Skeletal muscle satellite cell (primary cell): ENCODE measurements at regions not wholly inside any gene's neighbourhood (a gene's known extent, or its start where the extent isn't known, plus 50 kb on each side); places are given as distances from the start of the nearest gene placed in this dataset.

Experiments used
- H3K27me3 ChIP-seq: 2 replicates; pipeline ENCODE4 v1.7.0; 2013; ENCODE audit warnings: low read length; ENCODE audit not compliant: control insufficient read depth, insufficient read depth
- H3K36me3 ChIP-seq: 2 replicates; pipeline ENCODE4 v1.7.0; 2013; ENCODE audit warnings: mild to moderate bottlenecking, control low read depth, low read length; ENCODE audit not compliant: insufficient read depth
- H3K4me1 ChIP-seq: 2 replicates; pipeline ENCODE4 v1.7.0; 2013; ENCODE audit warnings: low read length; ENCODE audit not compliant: control insufficient read depth, insufficient read depth
- H3K4me2 ChIP-seq: 2 replicates; pipeline ENCODE4 v1.7.0; 2013; ENCODE audit warnings: mild to moderate bottlenecking, low read length
- H3K4me3 ChIP-seq: 2 replicates; pipeline ENCODE4 v1.7.0; 2013; ENCODE audit warnings: low read length
- H3K9ac ChIP-seq: 2 replicates; pipeline ENCODE4 v1.7.0; 2013; ENCODE audit warnings: mild to moderate bottlenecking, low read depth, low read length, moderate library complexity
- H3K9me3 ChIP-seq: replicated peaks from 2 replicates; pipeline ENCODE4 v1.7.0; 2013; ENCODE audit warnings: mild to moderate bottlenecking, control low read depth, low read length

- Histone ChIP-seq H3K4me1 (no peaks in the 10 kb centered on the region), H3K27me3 (no peaks in the 10 kb centered on the region), H3K9ac (no peak overlapping the region), H3K4me3 (no peak overlapping the region), H3K36me3 (no peaks in the 10 kb centered on the region), H3K9me3 (no peaks in the 10 kb centered on the region), H3K4me2 (no peak overlapping the region)
Measured at GRCh38 chr2:61721382-61721781, 132.5 kb downstream of the FAM161A start.

GRCh38 chr2:61720911-61721310 lies 132.9 kb downstream of the FAM161A start:
- Histone ChIP-seq H3K4me3 (no peak overlapping the region), H3K9me3 (no peaks in the 10 kb centered on the region), H3K9ac (no peak overlapping the region), H3K4me1 (no peaks in the 10 kb centered on the region), H3K4me2 (no peak overlapping the region), H3K27me3 (no peaks in the 10 kb centered on the region), H3K36me3 (no peaks in the 10 kb centered on the region)

- H3K36me3 ChIP-seq, result no peaks in the 10 kb centered on the region
- no peaks in the 10 kb centered on the region for H3K4me1 ChIP-seq
- no peak overlapping the region for H3K4me2 ChIP-seq
- H3K4me3 ChIP-seq, result no peak overlapping the region
- H3K9ac ChIP-seq, result no peak overlapping the region
- H3K9me3 ChIP-seq, result no peaks in the 10 kb centered on the region
- no peaks in the 10 kb centered on the region for H3K27me3 ChIP-seq
Measured at GRCh38 chr2:61718965-61719364, 134.9 kb downstream of the FAM161A start.

- H3K36me3 ChIP-seq, result no peaks in the 10 kb centered on the region
- no peak overlapping the region for H3K4me2 ChIP-seq
- H3K4me3 ChIP-seq, result no peak overlapping the region
- H3K4me1 ChIP-seq, result no peaks in the 10 kb centered on the region
- H3K27me3 ChIP-seq, result no peaks in the 10 kb centered on the region
- H3K9ac ChIP-seq, result no peak overlapping the region
- H3K9me3 ChIP-seq, result no peaks in the 10 kb centered on the region
Measured at GRCh38 chr2:61715506-61715905, 138.4 kb downstream of the FAM161A start.

GRCh38 chr2:61714210-61714609 lies 139.7 kb downstream of the FAM161A start:
- Histone ChIP-seq H3K9ac (no peak overlapping the region), H3K4me1 (no peaks in the 10 kb centered on the region), H3K4me2 (no peak overlapping the region), H3K4me3 (no peak overlapping the region), H3K9me3 (no peaks in the 10 kb centered on the region), H3K27me3 (no peaks in the 10 kb centered on the region), H3K36me3 (no peaks in the 10 kb centered on the region)

GRCh38 chr2:61713457-61713856 lies 140.4 kb downstream of the FAM161A start:
- Histone ChIP-seq H3K4me2 (no peak overlapping the region), H3K4me1 (peaks cover under 1% of the 10 kb centered on the region), H3K27me3 (no peaks in the 10 kb centered on the region), H3K36me3 (no peaks in the 10 kb centered on the region), H3K4me3 (no peak overlapping the region), H3K9me3 (no peaks in the 10 kb centered on the region), H3K9ac (no peak overlapping the region)

- Histone ChIP-seq H3K9ac (no peak overlapping the region), H3K4me2 (no peak overlapping the region), H3K4me1 (peaks cover 6% of the 10 kb centered on the region), H3K27me3 (no peaks in the 10 kb centered on the region), H3K9me3 (no peaks in the 10 kb centered on the region), H3K4me3 (no peak overlapping the region), H3K36me3 (no peaks in the 10 kb centered on the region)
Measured at GRCh38 chr2:61712060-61712459, 141.8 kb downstream of the FAM161A start.

GRCh38 chr2:61710711-61711110 lies 143.1 kb downstream of the FAM161A start:
- no peak overlapping the region for H3K4me2 ChIP-seq
- no peaks in the 10 kb centered on the region for H3K9me3 ChIP-seq
- H3K4me3 ChIP-seq, result no peak overlapping the region
- no peaks in the 10 kb centered on the region for H3K36me3 ChIP-seq
- no peak overlapping the region for H3K9ac ChIP-seq
- no peaks in the 10 kb centered on the region for H3K27me3 ChIP-seq
- peaks cover 6% of the 10 kb centered on the region for H3K4me1 ChIP-seq

- Histone ChIP-seq H3K36me3 (no peaks in the 10 kb centered on the region), H3K9me3 (no peaks in the 10 kb centered on the region), H3K4me3 (no peak overlapping the region), H3K27me3 (no peaks in the 10 kb centered on the region), H3K4me2 (peak overlapping the region; percentile 14), H3K9ac (no peak overlapping the region), H3K4me1 (peaks cover 6% of the 10 kb centered on the region)
Measured at GRCh38 chr2:61707984-61708852, 145.6 kb downstream of the FAM161A start.

- no peak overlapping the region for H3K9ac ChIP-seq
- H3K9me3 ChIP-seq, result no peaks in the 10 kb centered on the region
- H3K4me1 ChIP-seq, result peaks cover 6% of the 10 kb centered on the region
- no peak overlapping the region for H3K4me3 ChIP-seq
- H3K27me3 ChIP-seq, result no peaks in the 10 kb centered on the region
- no peak overlapping the region for H3K4me2 ChIP-seq
- H3K36me3 ChIP-seq, result no peaks in the 10 kb centered on the region
Measured at GRCh38 chr2:61705625-61706024, 148.2 kb downstream of the FAM161A start.

GRCh38 chr2:61704364-61704763 lies 149.5 kb downstream of the FAM161A start:
- no peak overlapping the region for H3K4me3 ChIP-seq
- H3K36me3 ChIP-seq, result no peaks in the 10 kb centered on the region
- peaks cover 6% of the 10 kb centered on the region for H3K4me1 ChIP-seq
- H3K27me3 ChIP-seq, result no peaks in the 10 kb centered on the region
- no peak overlapping the region for H3K4me2 ChIP-seq
- no peak overlapping the region for H3K9ac ChIP-seq
- no peaks in the 10 kb centered on the region for H3K9me3 ChIP-seq

GRCh38 chr2:61702088-61702467 lies 151.8 kb downstream of the FAM161A start:
- no peaks in the 10 kb centered on the region for H3K36me3 ChIP-seq
- H3K9me3 ChIP-seq, result no peaks in the 10 kb centered on the region
- no peaks in the 10 kb centered on the region for H3K4me1 ChIP-seq
- no peak overlapping the region for H3K4me2 ChIP-seq
- H3K27me3 ChIP-seq, result no peaks in the 10 kb centered on the region
- H3K4me3 ChIP-seq, result no peak overlapping the region
- H3K9ac ChIP-seq, result no peak overlapping the region
